ENCODE measurements at regions not wholly inside any gene's neighbourhood (a gene's known extent, or its start where the extent isn't known, plus 50 kb on each side); places are given as distances from the start of the nearest gene placed in this dataset.

DNA sequence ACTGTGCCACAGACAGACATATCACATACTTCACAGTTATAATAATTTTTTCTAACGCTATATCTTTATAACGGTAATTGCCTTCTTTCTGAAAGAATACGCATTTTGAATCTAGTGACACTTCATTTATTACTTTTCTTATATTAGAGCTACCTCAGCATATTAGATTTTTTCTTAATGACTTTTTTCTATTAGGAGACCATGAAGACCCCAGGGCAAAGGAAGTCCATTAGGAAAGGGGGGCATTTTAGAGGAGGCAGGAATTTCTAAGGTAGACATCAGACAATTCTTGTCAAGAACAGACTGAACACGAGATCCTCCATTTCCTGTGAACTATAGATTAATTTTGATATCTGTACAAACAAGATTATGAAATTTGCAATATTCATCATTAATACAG, 90.5 kb upstream of the NSMCE3 start:
- no peak for DNase-seq

- no peak for DNase-seq
Measured at GRCh38 chr15:29356786-29357185, 87.2 kb upstream of the NSMCE3 start.

- no peak for DNase-seq
Measured at GRCh38 chr15:29355477-29355876, 85.9 kb upstream of the NSMCE3 start.

DNA sequence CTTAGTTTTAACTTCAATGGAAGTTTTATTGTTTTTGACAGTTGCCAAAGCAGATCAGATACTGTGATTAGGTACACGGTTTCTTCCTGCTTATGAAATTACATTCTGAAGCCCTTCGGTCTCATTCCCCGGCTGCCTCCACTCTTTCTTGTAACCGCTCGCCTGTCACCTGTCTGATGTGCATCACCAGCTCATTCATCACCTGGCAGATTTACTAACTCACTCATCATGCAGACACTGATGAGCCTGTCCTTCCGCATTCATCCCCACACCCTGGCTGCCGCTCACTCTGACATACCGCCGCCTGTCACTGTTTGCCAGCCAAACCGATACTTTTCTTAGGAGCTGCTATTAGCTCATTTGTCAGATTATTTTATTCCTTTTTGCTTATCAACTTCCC, 82.8 kb upstream of the NSMCE3 start:
- DNase-seq = no peak

- DNase-seq = no peak
Measured at GRCh38 chr15:29349196-29349595, 79.6 kb upstream of the NSMCE3 start.

DNA sequence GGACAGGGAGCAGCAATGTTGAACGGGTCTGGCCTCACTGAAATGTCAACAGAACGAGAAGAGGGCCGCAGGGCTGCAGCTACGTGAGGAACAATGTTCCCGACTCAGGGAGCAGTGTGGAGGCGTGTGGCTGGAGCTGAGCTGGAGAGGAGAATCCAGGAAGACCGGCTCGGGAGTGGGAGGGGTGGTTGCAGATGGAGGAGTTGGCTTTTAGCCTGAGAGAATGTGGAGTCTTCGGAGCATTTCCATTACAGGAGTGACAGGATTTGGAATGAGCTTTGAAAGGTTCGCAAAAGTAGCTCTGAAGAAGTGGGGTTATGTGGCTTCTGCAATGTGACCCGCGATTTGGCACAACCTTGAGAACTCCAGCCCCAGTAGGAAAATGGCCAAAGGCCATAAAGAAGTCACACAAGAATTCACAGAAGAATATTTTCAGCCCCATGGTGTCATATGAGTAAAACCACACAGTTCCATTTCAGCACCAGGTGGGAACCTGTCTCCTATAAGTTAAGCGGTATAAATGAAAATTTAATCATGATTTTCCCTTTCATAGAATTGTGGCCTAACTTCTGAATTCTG, 78.8 kb upstream of the NSMCE3 start:
- DNase-seq = no peak

- DNase-seq = no peak
Measured at GRCh38 chr15:29346998-29347397, 77.4 kb upstream of the NSMCE3 start.

- no peak for DNase-seq
Measured at GRCh38 chr15:29345549-29346525, 76.2 kb upstream of the NSMCE3 start.

DNA sequence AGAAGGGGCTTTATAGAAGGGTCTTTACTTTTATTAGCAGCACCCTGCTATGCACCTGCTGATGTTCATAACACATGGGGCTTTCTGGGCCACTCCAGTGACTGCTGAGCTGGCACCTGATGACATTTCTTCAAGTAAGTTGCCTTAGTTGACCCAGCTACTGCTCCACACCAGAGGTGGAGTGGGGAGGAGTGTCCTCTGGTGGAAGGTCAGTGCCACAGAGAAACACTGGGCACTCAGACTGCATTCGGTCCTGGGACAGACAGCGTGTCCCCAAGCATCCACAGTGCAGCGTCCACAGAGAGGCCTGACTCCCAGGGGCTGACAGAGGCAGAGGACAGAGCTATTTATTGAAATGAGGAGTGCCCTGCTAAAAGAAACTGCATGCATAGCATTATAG, 74.9 kb upstream of the NSMCE3 start:
- DNase-seq = no peak

GRCh38 chr15:29343229-29343628, 73.6 kb upstream of the NSMCE3 start:
- DNase-seq = no peak

- no peak for DNase-seq
Measured at GRCh38 chr15:29342201-29342600, 72.6 kb upstream of the NSMCE3 start.

DNA sequence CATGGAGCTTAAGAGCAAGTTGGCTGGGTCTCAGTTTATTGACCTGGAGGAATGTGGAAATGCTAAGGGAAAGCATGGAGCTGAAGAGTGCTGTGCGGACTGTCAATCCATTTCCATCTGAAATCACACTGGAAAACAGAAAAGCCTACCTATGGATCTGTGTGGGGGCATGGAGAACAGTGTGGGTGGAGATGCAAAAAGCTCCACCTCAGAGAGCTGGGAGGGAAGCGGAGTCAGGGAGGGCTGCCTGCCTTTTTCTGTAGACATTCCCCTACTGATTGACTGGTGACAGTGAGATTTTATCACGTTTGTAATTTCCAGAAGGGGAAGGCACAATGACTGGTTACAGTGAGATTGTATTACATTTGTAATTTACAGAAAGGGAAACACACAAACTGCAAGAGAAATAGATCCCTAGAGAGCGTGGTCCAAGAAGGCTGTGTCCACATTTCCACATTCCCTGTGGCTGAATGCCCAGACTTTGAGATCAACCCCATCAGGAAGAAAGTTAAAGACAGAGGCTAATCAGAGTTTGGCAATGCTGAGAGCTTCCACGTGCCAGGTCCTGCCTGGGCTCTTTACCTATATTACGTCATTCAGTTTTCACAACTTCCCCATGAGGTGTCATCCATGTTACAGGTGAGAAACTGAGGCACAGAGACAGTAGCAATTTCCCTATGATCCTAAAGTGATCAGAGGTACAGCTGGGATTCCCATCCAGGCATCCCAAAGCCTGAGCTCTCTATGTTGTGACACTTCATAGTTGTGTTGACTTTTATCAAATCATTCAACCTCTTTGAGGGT, 67.7 kb upstream of the NSMCE3 start:
- no peak for DNase-seq

GRCh38 chr15:29334544-29334943, 64.9 kb upstream of the NSMCE3 start:
- no peak for DNase-seq

- no peak for DNase-seq
Measured at GRCh38 chr15:29333261-29333660, 63.6 kb upstream of the NSMCE3 start.

DNA sequence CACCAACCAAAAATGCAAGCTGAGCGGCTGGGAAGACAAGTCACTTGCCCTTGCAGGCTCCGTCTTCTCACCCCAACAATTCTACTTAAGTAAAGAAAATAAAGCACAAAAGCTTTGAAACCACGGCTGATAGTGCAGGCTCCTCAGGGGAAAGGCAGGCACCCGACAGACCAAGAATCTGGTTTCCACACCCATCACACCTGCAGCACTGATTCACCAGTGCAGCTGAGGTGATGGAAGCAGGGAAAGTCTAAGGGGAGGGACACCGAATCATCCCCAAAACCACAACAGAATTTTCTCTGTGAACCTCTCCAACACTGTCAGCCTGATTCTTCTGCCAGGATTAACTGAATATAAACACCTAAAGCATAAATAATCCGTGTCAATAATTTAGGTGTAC, 62.0 kb upstream of the NSMCE3 start:
- DNase-seq = no peak

DNA sequence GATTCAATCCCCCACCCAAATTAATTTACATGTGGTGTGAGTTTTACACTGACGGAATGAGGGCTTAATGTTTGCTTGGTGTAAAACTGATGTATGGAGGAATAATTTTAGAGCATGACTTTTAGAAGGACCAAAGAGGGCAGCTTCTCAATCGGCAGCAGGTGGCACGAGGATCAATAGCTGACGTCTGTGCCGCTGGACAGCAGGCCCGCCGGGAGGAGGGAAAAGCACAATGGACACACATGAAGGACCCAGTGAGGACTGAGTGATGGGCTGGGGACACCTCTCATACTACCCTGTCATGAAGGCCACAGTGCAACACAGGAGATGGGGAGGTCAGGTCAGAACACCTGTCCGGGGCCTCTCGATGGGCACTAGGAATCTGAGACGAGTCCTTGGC, 61.4 kb upstream of the NSMCE3 start:
- DNase-seq = no peak

GRCh38 chr15:29324746-29325145, 55.1 kb upstream of the NSMCE3 start:
- no peak for DNase-seq

DNA sequence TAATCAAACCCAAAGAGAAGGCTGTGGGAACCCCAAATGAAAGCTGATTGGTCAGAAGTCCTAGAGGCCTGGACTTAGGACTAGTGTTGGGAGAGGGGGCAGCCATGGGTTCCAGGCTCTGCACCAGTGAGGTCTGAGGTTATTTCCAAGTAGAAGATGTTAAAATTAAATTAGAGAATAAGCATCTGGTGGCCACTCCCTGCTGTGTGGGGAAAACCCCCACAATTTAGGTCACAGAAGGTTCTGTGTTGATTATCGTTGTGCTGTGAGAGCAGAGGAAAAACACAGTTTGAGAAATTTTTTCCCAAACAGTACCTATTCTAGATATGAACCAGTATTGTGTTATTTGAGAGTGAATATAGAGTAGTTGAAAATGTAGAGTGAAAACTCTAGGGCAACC, 53.9 kb upstream of the NSMCE3 start:
- DNase-seq = no peak

GRCh38 chr15:29322415-29322814, 52.8 kb upstream of the NSMCE3 start:
- no peak for DNase-seq

- no peak for DNase-seq
Measured at GRCh38 chr15:29320420-29320819, 50.8 kb upstream of the NSMCE3 start.

DNA sequence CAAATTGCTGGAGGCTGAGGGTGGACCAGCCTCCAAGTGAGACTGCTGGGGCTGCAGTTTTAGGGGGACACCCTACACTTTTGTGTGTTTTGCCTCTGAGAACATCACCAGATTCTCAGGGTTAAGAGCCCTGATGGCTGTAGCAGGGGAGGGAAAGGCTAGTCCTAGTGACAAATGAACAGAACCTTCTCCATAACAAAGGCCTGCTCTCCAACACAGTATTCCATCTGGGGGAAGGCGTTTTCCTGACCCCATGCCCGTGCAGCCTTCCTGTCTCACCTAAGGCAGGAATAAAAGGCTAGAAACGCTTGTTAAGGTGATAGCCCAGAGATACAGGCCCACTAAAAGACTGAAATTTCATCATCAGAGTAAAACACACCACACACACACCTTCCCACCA, 50.2 kb upstream of the NSMCE3 start:
- no peak for DNase-seq

All from stimulated activated CD4-positive, alpha-beta T cell treated with anti-CD3 and anti-CD28 coated beads, Interleukin-4, amount 100 ng/mL, for 1 hour (primary cell).